IMR-90 (cell line): ENCODE measurements at regions not wholly inside any gene's neighbourhood (a gene's known extent, or its start where the extent isn't known, plus 50 kb on each side); places are given as distances from the start of the nearest gene placed in this dataset.

Experiments
- ATAC-seq: fragments of 200-7000 bp; cut with Tn5 transposase; 2 replicates; pipeline ENCODE4 v1.9.1; 2020; ENCODE audit warnings: low read depth, mild to moderate bottlenecking, moderate library complexity
- BruUV-seq: library from RNA; stranded (reverse); fragments of 400-500 nt; replicated peaks from 2 replicates; lab custom pipeline; 2021; lab: Mats Ljungman, UMichigan
- CTCF ChIA-PET: fragments of 300-600 bp; formaldehyde crosslinking; extraction: SDS; loops from one replicate; lab custom pipeline; 2021; ENCODE audit warnings: antibody characterized with exemption; lab: Yijun Ruan, JAX
- POLR2A ChIA-PET: fragments of 300-600 bp; sonication (Branson Sonifier 250); formaldehyde crosslinking; loops from one replicate; lab custom pipeline; 2022; ENCODE audit warnings: antibody characterized with exemption; ENCODE audit not compliant: unreplicated experiment; lab: Charles Lee
- DNase-seq: peaks from one replicate; pipeline ENCODE4 v3.0.0; 2013
- H2AFZ ChIP-seq: replicated peaks from 2 replicates; pipeline ENCODE3; 2013; ENCODE audit warnings: low read length, mild to moderate bottlenecking; ENCODE audit not compliant: poor library complexity
- H2AK5ac ChIP-seq: 2 replicates; pipeline ENCODE4 v1.6.1; 2013; ENCODE audit warnings: low read depth, low read length, inconsistent platforms
- H2AK9ac ChIP-seq: replicated peaks from 2 replicates; pipeline ENCODE3; 2013; ENCODE audit warnings: mild to moderate bottlenecking, low read depth, low read length, moderate library complexity; ENCODE audit not compliant: poor library complexity
- H2BK120ac ChIP-seq: 2 replicates; pipeline ENCODE4 v1.6.1; 2013; ENCODE audit warnings: low read depth, low read length, inconsistent platforms
- H2BK15ac ChIP-seq: 3 replicates; pipeline ENCODE4 v1.6.1; 2013; ENCODE audit warnings: low read depth, low read length, inconsistent platforms
- H2BK20ac ChIP-seq: 2 replicates; pipeline ENCODE4 v1.6.1; 2013; ENCODE audit warnings: low read depth, mild to moderate bottlenecking, inconsistent platforms, low read length, moderate library complexity
- H2BK5ac ChIP-seq: 2 replicates; pipeline ENCODE4 v1.6.1; 2013; ENCODE audit warnings: mild to moderate bottlenecking, low read depth, low read length, inconsistent platforms; ENCODE audit not compliant: poor library complexity, severe bottlenecking
- H3K14ac ChIP-seq: replicated peaks from 2 replicates; pipeline ENCODE4 v1.6.1; 2013; ENCODE audit warnings: low read depth, low read length, inconsistent platforms
- H3K18ac ChIP-seq: 2 replicates; pipeline ENCODE4 v1.6.1; 2013; ENCODE audit warnings: low read depth, low read length, control low read depth
- H3K23ac ChIP-seq: 2 replicates; pipeline ENCODE4 v1.6.1; 2013; ENCODE audit warnings: low read depth, low read length, inconsistent platforms
- H3K27ac ChIP-seq: 2 replicates; pipeline ENCODE4 v1.5.1; 2013; ENCODE audit warnings: mild to moderate bottlenecking, control low read depth, low read length; ENCODE audit not compliant: insufficient read depth
- H3K27me3 ChIP-seq: 2 replicates; pipeline ENCODE4 v1.6.1; 2013; ENCODE audit warnings: low read length; ENCODE audit not compliant: control insufficient read depth, insufficient read depth
- H3K36me3 ChIP-seq: 2 replicates; pipeline ENCODE4 v1.6.1; 2013; ENCODE audit warnings: low read length, mixed read lengths; ENCODE audit not compliant: control insufficient read depth, insufficient read depth
- H3K4ac ChIP-seq: 2 replicates; pipeline ENCODE4 v1.6.1; 2013; ENCODE audit warnings: low read depth, low read length, inconsistent platforms
- H3K4me1 ChIP-seq: 2 replicates; pipeline ENCODE4 v1.6.1; 2013; ENCODE audit warnings: low read length, mixed read lengths; ENCODE audit not compliant: control insufficient read depth, insufficient read depth
- H3K4me2 ChIP-seq: 2 replicates; pipeline ENCODE4 v1.6.1; 2013; ENCODE audit warnings: low read depth, mild to moderate bottlenecking, control low read depth, low read length, moderate library complexity
- H3K4me3 ChIP-seq: 2 replicates; pipeline ENCODE4 v1.5.1; 2013; ENCODE audit warnings: low read depth, mild to moderate bottlenecking, control low read depth, low read length, moderate library complexity; ENCODE audit not compliant: insufficient read depth
- H3K56ac ChIP-seq: 2 replicates; pipeline ENCODE4 v1.6.1; 2013; ENCODE audit warnings: low read length, inconsistent platforms; ENCODE audit not compliant: insufficient read depth; ENCODE audit errors: extremely low read depth
- H3K79me1 ChIP-seq, 2 experiments: 2 replicates each; pipeline ENCODE4 v1.6.1; 2013; ENCODE audit warnings: low read length in 2 of 2, inconsistent platforms in 1 of 2, low read depth in 1 of 2
- H3K9ac ChIP-seq: 2 replicates; pipeline ENCODE4 v1.6.1; 2013; ENCODE audit warnings: low read depth, low read length, control low read depth
- H3K9me1 ChIP-seq: 2 replicates; pipeline ENCODE4 v1.6.1; 2013; ENCODE audit warnings: low read length, inconsistent platforms; ENCODE audit not compliant: insufficient read depth
- H3K9me3 ChIP-seq: 2 replicates; pipeline ENCODE4 v1.6.1; 2013; ENCODE audit warnings: low read length; ENCODE audit not compliant: control insufficient read depth, insufficient read depth
- H4K20me1 ChIP-seq: 2 replicates; pipeline ENCODE4 v1.6.1; 2013; ENCODE audit warnings: low read length, inconsistent platforms; ENCODE audit not compliant: insufficient read depth
- H4K5ac ChIP-seq: 2 replicates; pipeline ENCODE4 v1.6.1; 2013; ENCODE audit warnings: mild to moderate bottlenecking, low read depth, low read length, control low read depth
- H4K8ac ChIP-seq, 2 experiments: 2 replicates each; pipeline ENCODE4 v1.6.1; 2013; ENCODE audit warnings: low read depth in 2 of 2, low read length in 2 of 2, control low read depth in 1 of 2, inconsistent platforms in 1 of 2
- H4K91ac ChIP-seq: 2 replicates; pipeline ENCODE4 v1.6.1; 2013; ENCODE audit warnings: low read depth, low read length, inconsistent platforms; ENCODE audit not compliant: insufficient read depth
- CEBPB ChIP-seq: IDR thresholded peaks from 2 replicates; pipeline ENCODE4 v1.6.1; 2012; ENCODE audit warnings: low read depth, low read length, improper control_type of control experiment
- FOS ChIP-seq: fragments of 150-350 bp; IDR thresholded peaks from 2 replicates; pipeline ENCODE4 v1.6.1; 2016; ENCODE audit warnings: low read depth, low read length
- MXI1 ChIP-seq: IDR thresholded peaks from 2 replicates; pipeline ENCODE4 v1.6.1; 2012; ENCODE audit warnings: low read depth, mild to moderate bottlenecking, low read length, moderate library complexity, borderline replicate concordance
- RAD21 ChIP-seq: IDR thresholded peaks from 2 replicates; pipeline ENCODE4 v1.6.1; 2012; ENCODE audit warnings: low read length, improper control_type of control experiment
- RCOR1 ChIP-seq: IDR thresholded peaks from 2 replicates; pipeline ENCODE4 v1.6.1; 2012; ENCODE audit warnings: mild to moderate bottlenecking, low read length, improper control_type of control experiment; ENCODE audit not compliant: insufficient replicate concordance
- RFX5 ChIP-seq: IDR thresholded peaks from 2 replicates; pipeline ENCODE4 v1.8.0; 2012; ENCODE audit warnings: low read depth, mild to moderate bottlenecking, low read length, moderate library complexity
- SMC3 ChIP-seq: fragments of 150-350 bp; IDR thresholded peaks from 2 replicates; pipeline ENCODE4 v1.6.1; 2016; ENCODE audit warnings: low read depth, mild to moderate bottlenecking, antibody characterized with exemption, low read length, moderate library complexity
- WGBS, 2 experiments: methylation state at CpG; one replicate each; pipeline versions ENCODE4 v1.1.5 to v1.1.7; 2013; ENCODE audit warnings: missing lambda C conversion rate in 2 of 2; ENCODE audit not compliant: insufficient read length in 1 of 2; ENCODE audit errors: extremely low coverage in 2 of 2; 5-methylcytosine and 5-hydroxymethylcytosine counted together
- dilution Hi-C: fragments of 300-500 bp; cut with HindIII; formaldehyde crosslinking; loops from one replicate; pipeline ENCODE4 v1.14.3; 2018; ENCODE audit warnings: low sequenced_read_pairs; ENCODE audit not compliant: unreplicated experiment
- in situ Hi-C: fragments of 300-500 bp; cut with MboI; formaldehyde crosslinking; loops from 3 replicates; pipeline ENCODE4 v1.14.3; 2019; ENCODE audit warnings: low sequenced_read_pairs, inconsistent platforms, mixed read lengths
- intact Hi-C: fragments of 100-400 bp; cut with micrococcal nuclease; formaldehyde crosslinking; loops from 2 replicates; pipeline ENCODE4 v1.10.0; 2022
- TF ChIP-seq, protein P1 (sequence below): fragments of 150-350 bp; IDR thresholded peaks from 2 replicates; pipeline ENCODE4 v1.6.1; 2016; ENCODE audit warnings: low read depth, mild to moderate bottlenecking, low read length, moderate library complexity, borderline replicate concordance

DNA sequence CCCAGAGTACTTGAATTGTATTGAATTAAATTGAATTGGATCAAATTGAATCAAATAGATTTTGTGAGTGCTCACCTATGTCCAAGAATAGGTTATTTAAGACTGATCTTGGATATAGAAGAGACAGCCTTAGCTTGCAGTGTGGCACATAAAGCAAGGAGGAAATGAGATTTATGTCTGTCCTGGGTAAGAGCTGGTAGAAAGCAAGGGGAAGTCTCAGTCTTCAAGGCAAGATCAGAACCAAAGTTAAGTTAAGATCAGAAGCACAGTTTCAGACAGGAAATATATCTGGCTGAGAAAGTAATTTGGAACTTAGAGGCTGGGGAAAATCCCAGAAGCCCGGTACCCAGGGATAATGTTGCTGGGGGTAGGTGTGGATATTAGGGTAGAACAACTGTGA, 244.4 kb upstream of the ARPP21 start:
- intact Hi-C loops (no loop called here), in situ Hi-C loops (no loop called here), dilution Hi-C loops (no loop called here)
- no peaks in the 10 kb centered on the region for H4K20me1 ChIP-seq
- no peak overlapping the region for H2BK20ac ChIP-seq
- no peak for ATAC-seq
- no peak overlapping the region for H2BK5ac ChIP-seq
- H2AK5ac ChIP-seq = no peak overlapping the region
- H4K91ac ChIP-seq = no peak overlapping the region
- H3K4me3 ChIP-seq = no peak overlapping the region
- ChIA-PET POLR2A (no interaction called here), CTCF (no interaction called here)
- no peak overlapping the region for H3K23ac ChIP-seq
- no peak overlapping the region for H4K8ac ChIP-seq
- WGBS, 2 experiments = no CpG with 5 or more reads among the region's 1 CpG
- H3K56ac ChIP-seq = no peak overlapping the region
- H3K4me1 ChIP-seq = no peaks in the 10 kb centered on the region
- no peaks in the 10 kb centered on the region for H3K9me1 ChIP-seq
- no TSS peak for BruUV-seq
- no peak overlapping the region for H3K18ac ChIP-seq
- TF ChIP-seq CEBPB (no peak), RAD21 (no peak), FOS (no peak), RCOR1 (no peak), RFX5 (no peak), SMC3 (no peak), MXI1 (no peak)
- TF ChIP-seq, protein P1, sequence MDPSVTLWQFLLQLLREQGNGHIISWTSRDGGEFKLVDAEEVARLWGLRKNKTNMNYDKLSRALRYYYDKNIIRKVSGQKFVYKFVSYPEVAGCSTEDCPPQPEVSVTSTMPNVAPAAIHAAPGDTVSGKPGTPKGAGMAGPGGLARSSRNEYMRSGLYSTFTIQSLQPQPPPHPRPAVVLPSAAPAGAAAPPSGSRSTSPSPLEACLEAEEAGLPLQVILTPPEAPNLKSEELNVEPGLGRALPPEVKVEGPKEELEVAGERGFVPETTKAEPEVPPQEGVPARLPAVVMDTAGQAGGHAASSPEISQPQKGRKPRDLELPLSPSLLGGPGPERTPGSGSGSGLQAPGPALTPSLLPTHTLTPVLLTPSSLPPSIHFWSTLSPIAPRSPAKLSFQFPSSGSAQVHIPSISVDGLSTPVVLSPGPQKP = no peak
- H3K27me3 ChIP-seq = no peaks in the 10 kb centered on the region
- no peak overlapping the region for H3K9ac ChIP-seq
- H4K5ac ChIP-seq = no peak overlapping the region
- H2AK9ac ChIP-seq = no peak overlapping the region
- H3K4me2 ChIP-seq = no peak overlapping the region
- no peaks in the 10 kb centered on the region for H3K36me3 ChIP-seq
- H3K79me1 ChIP-seq = no peaks in the 10 kb centered on the region
- H3K4ac ChIP-seq = no peak overlapping the region
- no peak for DNase-seq
- peaks cover 25% of the 10 kb centered on the region for H3K9me3 ChIP-seq
- no peak overlapping the region for H2BK120ac ChIP-seq
- H2AFZ ChIP-seq = no peak overlapping the region
- no peak overlapping the region for H2BK15ac ChIP-seq
- no peak overlapping the region for H3K27ac ChIP-seq
- no peak overlapping the region for H3K14ac ChIP-seq
